ENCODE measurements at regions not wholly inside any gene's neighbourhood (a gene's known extent, or its start where the extent isn't known, plus 50 kb on each side); places are given as distances from the start of the nearest gene placed in this dataset.

- DNase-seq (ENCODE audit: low spot score) = no peak
- Histone ChIP-seq H4K20me1 (ENCODE audit: insufficient read depth, poor library complexity, severe bottlenecking) (no peaks in the 10 kb centered on the region), H3K4me1 (ENCODE audit: insufficient read depth) (peaks cover 16% of the 10 kb centered on the region)
These were observed 84.6 kb upstream of the SPTLC3 start for GRCh38 chr20:12924126-12924525.

GRCh38 chr20:12925210-12925755 lies 83.5 kb upstream of the SPTLC3 start:
- H3K36me3 ChIP-seq (replicated peaks; ENCODE audit: insufficient read depth, low read depth) = no peaks in the 10 kb centered on the region
- H3K27me3 ChIP-seq = no peaks in the 10 kb centered on the region
- H3K4me2 ChIP-seq = peak overlapping the region; percentile 61
- peak; percentile 87 for DNase-seq (ENCODE audit: low spot score)
- no peaks in the 10 kb centered on the region for H4K20me1 ChIP-seq (ENCODE audit: insufficient read depth, poor library complexity, severe bottlenecking)
- no peak for TF ChIP-seq EZH2 (IDR thresholded peaks at IDR 0.05; ENCODE audit: borderline replicate concordance)
- TF ChIP-seq EZH2phosphoT487 (IDR thresholded peaks at IDR 0.05; ENCODE audit: low read depth, severe bottlenecking, unreplicated experiment) = no peak
- peak; percentile 98 for TF ChIP-seq CTCF (IDR thresholded peaks at IDR 0.05; ENCODE audit: poor library complexity)
- H3K9me2 ChIP-seq (replicated peaks; ENCODE audit: insufficient read depth) = no peaks in the 10 kb centered on the region
- H3K9me3 ChIP-seq (ENCODE audit: low read depth) = no peaks in the 10 kb centered on the region
- no peaks in the 10 kb centered on the region for H3K79me2 ChIP-seq
- peak overlapping the region; percentile 2 for H3K27ac ChIP-seq
- H3K4me1 ChIP-seq (ENCODE audit: insufficient read depth) = peaks cover 16% of the 10 kb centered on the region
- no peak overlapping the region for H3K4me3 ChIP-seq
- peak overlapping the region; percentile 49 for H2AFZ ChIP-seq
- WGBS (ENCODE audit: low lambda C conversion rate, missing lambda C conversion rate) = 34% methylated on average over 7 of the region's 7 CpGs

More at GRCh38 chr20:12924126-12924525, 84.6 kb upstream of the SPTLC3 start:
- H3K27ac ChIP-seq = no peak overlapping the region
- no peaks in the 10 kb centered on the region for H3K79me2 ChIP-seq
- no peaks in the 10 kb centered on the region for H3K36me3 ChIP-seq (replicated peaks; ENCODE audit: insufficient read depth, low read depth)
- no peaks in the 10 kb centered on the region for H3K9me3 ChIP-seq (ENCODE audit: low read depth)
- no peaks in the 10 kb centered on the region for H3K27me3 ChIP-seq
- no peak overlapping the region for H2AFZ ChIP-seq
- no peaks in the 10 kb centered on the region for H3K9me2 ChIP-seq (replicated peaks; ENCODE audit: insufficient read depth)
- TF ChIP-seq CTCF (IDR thresholded peaks at IDR 0.05; ENCODE audit: poor library complexity) = no peak
- TF ChIP-seq EZH2phosphoT487 (IDR thresholded peaks at IDR 0.05; ENCODE audit: low read depth, severe bottlenecking, unreplicated experiment) = no peak
- TF ChIP-seq EZH2 (IDR thresholded peaks at IDR 0.05; ENCODE audit: borderline replicate concordance) = no peak
- H3K4me3 ChIP-seq = no peak overlapping the region
- WGBS (ENCODE audit: low lambda C conversion rate, missing lambda C conversion rate) = 18% methylated on average over 2 of the region's 2 CpGs
- H3K4me2 ChIP-seq = no peak overlapping the region

GRCh38 chr20:12925863-12926793 lies 82.6 kb upstream of the SPTLC3 start:
- no peaks in the 10 kb centered on the region for H3K9me2 ChIP-seq (replicated peaks; ENCODE audit: insufficient read depth)
- no peaks in the 10 kb centered on the region for H3K9me3 ChIP-seq (ENCODE audit: low read depth)
- peak overlapping the region; percentile 44 for H3K27ac ChIP-seq
- no peaks in the 10 kb centered on the region for H3K79me2 ChIP-seq
- H3K4me2 ChIP-seq = peak overlapping the region; percentile 61
- H2AFZ ChIP-seq = peak overlapping the region; percentile 49
- TF ChIP-seq EZH2 (IDR thresholded peaks at IDR 0.05; ENCODE audit: borderline replicate concordance) = no peak
- TF ChIP-seq EZH2phosphoT487 (IDR thresholded peaks at IDR 0.05; ENCODE audit: low read depth, severe bottlenecking, unreplicated experiment) = no peak
- no peak for TF ChIP-seq CTCF (IDR thresholded peaks at IDR 0.05; ENCODE audit: poor library complexity)
- WGBS (ENCODE audit: low lambda C conversion rate, missing lambda C conversion rate) = 36% methylated on average over 9 of the region's 9 CpGs
- no peak for DNase-seq (ENCODE audit: low spot score)
- no peak overlapping the region for H3K4me3 ChIP-seq
- H3K36me3 ChIP-seq (replicated peaks; ENCODE audit: insufficient read depth, low read depth) = no peaks in the 10 kb centered on the region
- peaks cover 16% of the 10 kb centered on the region for H3K4me1 ChIP-seq (ENCODE audit: insufficient read depth)
- H4K20me1 ChIP-seq (ENCODE audit: insufficient read depth, poor library complexity, severe bottlenecking) = no peaks in the 10 kb centered on the region
- no peaks in the 10 kb centered on the region for H3K27me3 ChIP-seq

Data from hepatocyte (in vitro differentiated cells).